HG03025 (cell line): ENCODE measurements at regions not wholly inside any gene's neighbourhood (a gene's known extent, or its start where the extent isn't known, plus 50 kb on each side); places are given as distances from the start of the nearest gene placed in this dataset.
"Not testable (repeated sequence)": the region's sequence is repeated elsewhere in the genome, so short reads cannot be mapped to it uniquely, and the experiment has no call there.

Source experiments
- ATAC-seq: cut with Tn5 transposase; IDR thresholded peaks from one replicate; pipeline ENCODE4 v1.9.1; 2021; ENCODE audit warnings: mild to moderate bottlenecking, moderate library complexity; ENCODE audit not compliant: unreplicated experiment, low FRiP score

DNA sequence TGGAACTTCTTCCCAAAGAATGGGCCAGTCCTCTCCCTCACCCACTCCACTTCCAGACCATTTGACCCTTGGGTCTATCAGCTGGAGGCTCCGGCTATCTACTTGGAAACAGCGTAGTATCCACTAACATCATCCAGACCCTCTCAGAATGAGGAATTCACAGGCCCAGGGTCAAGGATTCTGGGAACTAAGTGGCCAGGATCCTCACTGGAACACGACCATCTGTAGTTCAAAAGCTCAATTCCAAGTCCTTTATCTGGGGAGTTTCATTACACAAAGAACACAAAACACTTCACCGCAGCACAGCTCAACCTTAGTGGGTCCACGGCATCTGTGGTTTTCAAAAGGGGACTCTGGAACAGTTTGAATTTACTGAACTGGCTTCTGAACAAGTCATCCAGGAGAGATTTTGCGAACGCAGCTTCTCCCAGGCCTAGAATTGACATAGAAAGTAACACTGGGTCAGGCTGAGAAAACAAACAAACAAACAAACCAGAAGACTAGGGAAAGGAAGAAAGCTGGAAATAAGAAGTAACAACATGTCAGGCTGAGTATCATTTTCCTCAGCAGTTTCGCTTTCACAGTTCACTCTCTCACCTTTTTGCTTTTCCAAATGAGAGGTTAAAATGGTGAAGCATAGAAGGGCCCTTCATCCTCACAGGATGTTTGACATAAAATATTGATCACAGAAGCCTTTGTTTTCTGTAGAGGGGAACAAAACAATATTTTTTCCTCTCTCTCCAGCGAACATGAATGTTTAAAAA lies 57.6 kb upstream of the USP6NL start:
- ATAC-seq = no peak

DNA sequence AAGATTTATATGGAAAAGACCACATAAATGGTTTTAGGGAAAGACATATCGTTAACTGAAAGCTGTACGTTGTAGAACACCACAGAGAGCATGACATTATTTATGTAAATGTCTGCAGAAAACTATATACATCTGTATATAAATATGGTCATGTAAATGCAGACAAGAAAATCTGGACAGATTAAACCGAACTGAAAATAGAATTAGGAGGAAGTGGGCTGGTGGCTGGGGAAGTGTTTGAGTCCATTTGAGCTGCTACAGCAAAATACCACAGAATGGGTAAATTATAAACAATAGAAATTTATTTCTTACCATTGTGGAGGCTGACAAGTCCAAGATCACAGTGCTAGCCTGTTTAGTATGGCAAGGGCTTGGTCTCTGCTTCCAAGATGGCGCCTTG lies 56.3 kb upstream of the USP6NL start:
- ATAC-seq = no peak

DNA sequence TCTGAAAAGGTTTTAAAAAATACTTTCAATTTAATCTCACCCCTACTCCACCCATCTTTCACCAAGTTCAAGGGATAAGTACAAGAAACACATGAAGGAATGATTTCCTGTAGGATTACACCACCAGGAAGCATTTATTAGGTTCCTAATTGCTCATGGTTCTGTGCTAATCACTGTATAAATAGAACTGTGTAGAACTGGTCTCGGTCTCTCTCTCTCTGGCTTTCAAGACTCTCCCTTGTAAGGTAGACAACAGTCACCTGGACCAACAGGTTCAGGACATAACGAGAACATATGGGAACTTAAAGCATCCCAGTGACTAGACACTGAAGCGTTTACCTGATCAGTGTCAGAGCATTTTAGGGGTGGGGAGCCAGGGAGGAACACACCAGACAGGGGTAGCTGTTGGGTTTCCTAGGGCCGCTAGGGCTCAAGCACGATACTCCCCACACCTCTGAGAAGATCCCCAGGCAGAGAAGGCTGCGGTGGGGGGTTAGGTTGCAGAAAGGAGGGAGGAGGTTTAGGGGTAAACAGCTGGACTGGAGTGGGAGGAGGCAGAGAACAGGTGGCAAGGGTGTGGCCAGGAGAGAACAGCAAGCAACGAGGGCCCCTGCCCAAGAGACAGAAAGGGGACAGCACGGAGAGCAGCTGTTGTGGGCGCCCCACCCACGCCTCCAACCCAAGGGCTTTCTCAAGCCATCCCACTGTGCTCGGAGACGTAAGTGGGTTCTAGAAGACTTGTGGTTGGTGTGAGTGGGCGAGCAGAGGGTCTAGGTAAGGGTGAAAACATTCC lies 52.5 kb upstream of the USP6NL start:
- peak; percentile 80 for ATAC-seq

DNA sequence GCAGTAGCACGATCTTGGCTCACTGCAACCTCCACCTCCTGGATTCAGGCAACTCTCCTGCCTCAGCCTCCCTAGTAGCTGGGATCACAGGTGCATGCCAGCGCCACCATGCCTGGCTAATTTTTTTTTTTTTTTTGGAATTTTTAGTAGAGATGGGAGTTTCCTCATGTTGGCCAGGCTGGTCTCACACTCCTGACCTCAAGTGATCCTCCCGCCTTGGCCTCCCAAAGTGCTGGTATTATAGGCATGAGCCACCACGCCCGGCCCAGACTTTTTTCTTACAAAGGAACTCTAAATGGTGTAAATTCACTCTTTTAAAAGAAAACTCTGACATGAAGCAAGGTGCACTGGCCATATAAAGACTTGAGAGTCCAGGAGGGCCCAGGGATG lies 51.7 kb upstream of the USP6NL start:
- not testable (repeated sequence) for ATAC-seq

DNA sequence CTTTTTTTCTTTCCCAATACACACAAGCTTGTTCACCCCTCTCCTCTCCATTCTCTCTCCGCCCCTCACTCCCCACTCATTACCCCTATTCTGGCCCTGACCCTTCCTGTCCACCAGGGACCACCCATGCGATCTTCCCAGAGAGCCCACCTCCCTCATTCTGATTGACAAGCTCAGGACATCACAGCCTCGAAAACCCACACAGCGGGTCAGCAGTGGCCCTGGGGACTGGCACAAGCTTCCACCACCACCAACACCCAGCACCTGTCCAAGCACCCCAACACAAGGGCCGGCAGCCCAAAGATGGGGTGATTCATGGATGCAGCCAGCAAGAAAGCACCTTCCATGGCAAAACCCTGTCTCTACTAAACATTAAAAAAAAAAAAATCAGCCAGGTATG lies 50.0 kb upstream of the USP6NL start:
- ATAC-seq = no peak
